Omental fat pad (tissue), 3 donors: ENCODE measurements at regions not wholly inside any gene's neighbourhood (a gene's known extent, or its start where the extent isn't known, plus 50 kb on each side); places are given as distances from the start of the nearest gene placed in this dataset.

Experiments used
- ATAC-seq: fragments of 150-250 bp; one replicate; pipeline ENCODE4 v1.9.1; 2016; ENCODE audit warnings: mild to moderate bottlenecking, moderate library complexity; ENCODE audit not compliant: low FRiP score
- DNase-seq: peaks from one replicate; pipeline ENCODE4 v3.0.0-alpha.2; 2019; ENCODE audit warnings: low spot score
- TF ChIP-seq, protein P1 (sequence below), 3 donors: fragments of 450-650 bp; IDR thresholded peaks; one replicate each; pipeline ENCODE4 v1.5.1; 2016 to 2017; ENCODE audit warnings: antibody characterized with exemption in 3 of 3, mild to moderate bottlenecking in 3 of 3, moderate library complexity in 2 of 3

GRCh38 chr5:68080282-68081050 lies 135.1 kb upstream of the PIK3R1 start:
- DNase-seq, result no peak
- ATAC-seq, result no peak

GRCh38 chr5:68077349-68077894 lies 138.1 kb upstream of the PIK3R1 start:
- no peak for ATAC-seq
- TF ChIP-seq, protein P1, sequence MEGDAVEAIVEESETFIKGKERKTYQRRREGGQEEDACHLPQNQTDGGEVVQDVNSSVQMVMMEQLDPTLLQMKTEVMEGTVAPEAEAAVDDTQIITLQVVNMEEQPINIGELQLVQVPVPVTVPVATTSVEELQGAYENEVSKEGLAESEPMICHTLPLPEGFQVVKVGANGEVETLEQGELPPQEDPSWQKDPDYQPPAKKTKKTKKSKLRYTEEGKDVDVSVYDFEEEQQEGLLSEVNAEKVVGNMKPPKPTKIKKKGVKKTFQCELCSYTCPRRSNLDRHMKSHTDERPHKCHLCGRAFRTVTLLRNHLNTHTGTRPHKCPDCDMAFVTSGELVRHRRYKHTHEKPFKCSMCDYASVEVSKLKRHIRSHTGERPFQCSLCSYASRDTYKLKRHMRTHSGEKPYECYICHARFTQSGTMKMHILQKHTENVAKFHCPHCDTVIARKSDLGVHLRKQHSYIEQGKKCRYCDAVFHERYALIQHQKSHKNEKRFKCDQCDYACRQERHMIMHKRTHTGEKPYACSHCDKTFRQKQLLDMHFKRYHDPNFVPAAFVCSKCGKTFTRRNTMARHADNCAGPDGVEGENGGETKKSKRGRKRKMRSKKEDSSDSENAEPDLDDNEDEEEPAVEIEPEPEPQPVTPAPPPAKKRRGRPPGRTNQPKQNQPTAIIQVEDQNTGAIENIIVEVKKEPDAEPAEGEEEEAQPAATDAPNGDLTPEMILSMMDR (IDR thresholded peaks at IDR 0.05), result no peak
- no peak for DNase-seq

More at GRCh38 chr5:68080282-68081050, 135.1 kb upstream of the PIK3R1 start:
- TF ChIP-seq, protein P1 (IDR thresholded peaks at IDR 0.05), result no peak

GRCh38 chr5:68074633-68075032 lies 140.9 kb upstream of the PIK3R1 start:
- no peak for DNase-seq
- TF ChIP-seq, protein P1 (IDR thresholded peaks at IDR 0.05), result no peak
- no peak for ATAC-seq

GRCh38 chr5:68074048-68074632 lies 141.4 kb upstream of the PIK3R1 start:
- TF ChIP-seq, protein P1 (IDR thresholded peaks at IDR 0.05), result no peak
- no peak for DNase-seq
- no peak for ATAC-seq

- DNase-seq (no peak), ATAC-seq (no peak)
- TF ChIP-seq, protein P1 (IDR thresholded peaks at IDR 0.05), result no peak
Measured at GRCh38 chr5:68071736-68072135, 143.8 kb upstream of the PIK3R1 start.

- TF ChIP-seq, protein P1 (IDR thresholded peaks at IDR 0.05), result no peak
Measured at GRCh38 chr5:68071282-68071632, 144.3 kb upstream of the PIK3R1 start.

More at GRCh38 chr5:68071282-68071632, 144.3 kb upstream of the PIK3R1 start:
- no peak for DNase-seq
- no peak for ATAC-seq
